ENCODE measurements at regions not wholly inside any gene's neighbourhood (a gene's known extent, or its start where the extent isn't known, plus 50 kb on each side); places are given as distances from the start of the nearest gene placed in this dataset.

DNA sequence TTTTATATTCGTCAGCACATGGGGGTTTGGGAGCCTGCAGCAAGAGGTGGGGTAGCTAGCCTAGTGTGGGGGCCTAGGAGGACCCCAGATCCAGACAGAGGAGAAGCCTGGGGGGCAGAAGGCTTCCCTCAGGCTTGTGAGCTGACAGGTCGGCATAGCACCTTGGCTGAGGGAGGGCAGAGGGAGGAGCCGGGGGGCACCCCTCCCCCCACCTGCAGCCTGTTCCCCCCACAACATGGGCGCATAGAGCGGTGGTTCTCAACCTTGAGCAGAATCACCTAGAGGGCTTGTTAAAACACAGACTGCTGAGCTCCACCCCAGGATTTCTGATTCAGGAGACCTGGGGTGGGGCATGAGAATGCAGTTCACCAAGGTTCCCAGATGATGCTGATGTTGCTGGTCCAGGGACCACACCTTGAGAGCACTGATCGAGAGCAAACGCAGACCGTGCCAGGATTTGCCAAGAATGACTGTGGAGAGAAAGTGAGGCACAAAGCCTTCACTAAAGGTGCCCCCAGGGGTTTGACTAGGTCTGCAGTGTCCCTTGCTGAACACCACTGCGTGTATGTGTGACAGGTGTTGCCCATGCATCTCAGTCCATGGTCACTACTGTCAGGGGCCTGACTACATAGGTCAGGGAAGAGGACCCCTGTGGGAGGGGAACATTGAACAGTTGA, 163.3 kb downstream of the MACROH2A1 start:
- TF ChIP-seq SP1 (IDR thresholded peaks at IDR 0.05): no peak
- no peak for TF ChIP-seq TARDBP (IDR thresholded peaks at IDR 0.05)
- TF ChIP-seq CTBP1 (IDR thresholded peaks at IDR 0.05; ENCODE audit: borderline replicate concordance): no peak
- no peak for TF ChIP-seq HDGF (IDR thresholded peaks at IDR 0.05; ENCODE audit: borderline replicate concordance)
- no peak for TF ChIP-seq FOXM1 (IDR thresholded peaks at IDR 0.05; ENCODE audit: borderline replicate concordance)
- TF ChIP-seq SUZ12 (IDR thresholded peaks at IDR 0.05): no peak
- TF ChIP-seq ARNT (IDR thresholded peaks at IDR 0.05): no peak
- TF ChIP-seq, protein P1, sequence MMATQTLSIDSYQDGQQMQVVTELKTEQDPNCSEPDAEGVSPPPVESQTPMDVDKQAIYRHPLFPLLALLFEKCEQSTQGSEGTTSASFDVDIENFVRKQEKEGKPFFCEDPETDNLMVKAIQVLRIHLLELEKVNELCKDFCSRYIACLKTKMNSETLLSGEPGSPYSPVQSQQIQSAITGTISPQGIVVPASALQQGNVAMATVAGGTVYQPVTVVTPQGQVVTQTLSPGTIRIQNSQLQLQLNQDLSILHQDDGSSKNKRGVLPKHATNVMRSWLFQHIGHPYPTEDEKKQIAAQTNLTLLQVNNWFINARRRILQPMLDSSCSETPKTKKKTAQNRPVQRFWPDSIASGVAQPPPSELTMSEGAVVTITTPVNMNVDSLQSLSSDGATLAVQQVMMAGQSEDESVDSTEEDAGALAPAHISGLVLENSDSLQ (IDR thresholded peaks at IDR 0.05): no peak
- no peak for TF ChIP-seq ELF4 (IDR thresholded peaks at IDR 0.05)
- no peak for TF ChIP-seq FOXK2 (IDR thresholded peaks at IDR 0.05)
- TF ChIP-seq FOXA1 (IDR thresholded peaks at IDR 0.05): no peak
- no peak for TF ChIP-seq LEF1 (IDR thresholded peaks at IDR 0.05; ENCODE audit: borderline replicate concordance)
- TF ChIP-seq BHLHE40 (IDR thresholded peaks at IDR 0.05; ENCODE audit: borderline replicate concordance): no peak
- no peak for TF ChIP-seq NFRKB (IDR thresholded peaks at IDR 0.05)

Measured in HEK293T (cell line).